ENCODE measurements at regions not wholly inside any gene's neighbourhood (a gene's known extent, or its start where the extent isn't known, plus 50 kb on each side); places are given as distances from the start of the nearest gene placed in this dataset.
A peak's percentile ranks its signal among the peaks of the same experiment; 100 is the strongest.

DNA sequence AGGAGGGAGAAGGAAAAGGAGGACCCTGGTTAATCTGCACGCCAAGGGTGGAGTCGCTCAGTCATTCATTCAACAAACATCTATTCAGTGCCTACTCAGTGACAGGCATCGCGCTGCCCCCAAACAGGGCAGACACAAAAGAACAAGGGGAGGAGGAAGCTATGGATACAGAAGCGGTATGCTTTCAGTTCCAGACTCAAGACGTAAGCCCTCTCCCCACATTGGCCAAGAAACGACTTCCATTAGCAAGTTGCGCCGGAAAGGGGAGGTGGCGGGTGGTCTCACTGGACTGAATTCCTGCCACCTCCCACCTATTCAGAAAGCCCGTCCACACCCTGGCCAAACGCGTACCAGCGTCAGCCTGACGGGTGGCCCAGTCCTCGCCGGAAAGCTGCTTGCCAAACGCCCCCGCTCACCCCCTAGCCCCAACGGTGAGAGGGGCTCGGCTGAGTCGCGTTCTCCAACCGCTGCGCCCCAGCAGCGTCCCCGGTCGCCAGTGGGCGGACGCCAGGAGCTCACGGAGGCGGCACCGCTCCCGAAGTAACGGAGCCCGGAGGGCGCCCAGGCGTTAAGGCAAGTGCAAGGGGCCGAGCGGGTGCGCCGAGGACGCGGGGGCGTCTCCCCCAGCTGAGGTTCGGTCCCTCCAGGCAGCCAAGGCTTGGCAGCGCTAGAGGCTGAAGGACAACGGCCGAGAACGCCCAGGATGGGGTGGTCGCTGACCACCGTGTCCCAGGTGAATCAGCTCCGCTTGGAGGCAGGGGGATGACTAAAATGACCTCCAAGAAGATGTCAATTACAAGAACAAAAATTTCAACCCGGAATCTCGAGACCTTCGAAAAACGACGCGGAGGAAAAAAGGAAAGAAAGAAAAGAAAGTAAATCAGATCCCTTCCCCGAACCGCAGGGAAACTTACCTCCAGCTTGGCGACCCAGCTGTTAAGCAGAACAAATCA, 470.7 kb downstream of the SOX9 start:
- DNase-seq = peak; percentile 69

DNA sequence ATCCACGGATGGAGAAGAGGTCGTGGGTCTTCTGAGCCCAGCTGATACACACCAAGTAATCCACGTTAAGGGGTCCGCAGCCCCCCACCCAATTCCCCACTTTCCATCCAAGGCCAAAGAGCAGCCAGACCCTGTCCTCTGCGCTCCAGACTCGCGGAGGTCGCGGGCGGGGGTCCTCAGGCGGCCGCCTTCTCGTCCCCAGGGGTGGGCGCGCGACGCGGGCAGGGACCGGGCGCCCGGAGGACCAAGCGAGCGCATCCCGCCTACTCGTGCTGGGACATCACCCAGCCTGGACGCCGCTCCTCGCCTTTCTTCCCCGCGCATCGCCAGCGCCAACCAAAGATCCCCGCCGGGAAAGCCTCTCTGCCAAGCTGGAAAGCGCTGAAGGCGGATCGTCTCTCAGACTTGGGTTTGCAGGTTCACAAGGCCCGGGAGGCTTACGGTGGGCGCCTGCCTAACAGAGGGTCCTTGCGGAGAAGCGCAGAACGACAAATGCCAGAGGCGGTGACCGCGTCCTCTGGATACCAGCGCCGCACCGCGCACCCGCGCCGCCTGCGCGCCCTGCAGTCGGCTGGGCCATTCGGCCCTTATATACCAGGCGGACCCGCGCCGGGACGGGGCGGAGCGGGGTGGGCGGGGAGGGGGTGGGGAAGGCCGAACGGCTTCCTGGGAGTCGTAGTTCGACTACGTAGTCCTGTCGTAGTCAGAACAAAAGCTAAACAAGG, 471.6 kb downstream of the SOX9 start:
- DNase-seq = peak; percentile 94

- no peak for DNase-seq
These were observed 472.1 kb downstream of the SOX9 start for GRCh38 chr17:72592967-72593325.

DNA sequence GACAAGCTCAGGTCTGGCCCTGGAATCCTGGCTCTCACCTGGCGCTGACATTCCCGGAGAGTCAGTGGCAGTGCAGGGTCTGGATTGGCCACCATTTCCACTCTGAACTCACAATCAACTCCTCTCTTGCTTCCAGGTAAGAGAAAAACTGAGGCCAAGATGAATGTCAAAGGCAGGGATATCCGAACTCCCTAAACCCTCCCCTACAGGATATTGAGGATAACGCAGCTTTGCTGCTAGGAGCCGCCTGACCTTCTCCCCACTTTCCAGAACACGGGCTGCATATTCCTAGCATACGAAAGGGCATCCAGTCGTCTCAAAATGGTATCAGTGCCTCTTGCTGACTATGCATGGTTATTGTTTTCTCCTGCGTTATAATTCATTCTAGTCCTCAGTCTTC, 473.4 kb downstream of the SOX9 start:
- no peak for DNase-seq
